PC-9 (cell line): ENCODE measurements at regions not wholly inside any gene's neighbourhood (a gene's known extent, or its start where the extent isn't known, plus 50 kb on each side); places are given as distances from the start of the nearest gene placed in this dataset.

ENCODE experiments used
- BruUV-seq: library from RNA; stranded (reverse); fragments of 400-500 nt; replicated peaks from 2 replicates; lab custom pipeline; 2021; lab: Mats Ljungman, UMichigan
- CTCF ChIA-PET: fragments of 300-600 bp; sonication (Branson Sonifier 250); formaldehyde crosslinking; loops from one replicate; lab custom pipeline; 2022; ENCODE audit warnings: antibody characterized with exemption; lab: Charles Lee
- POLR2A ChIA-PET: fragments of 300-600 bp; sonication (Branson Sonifier 250); formaldehyde crosslinking; loops from one replicate; lab custom pipeline; 2022; ENCODE audit warnings: antibody characterized with exemption; ENCODE audit not compliant: unreplicated experiment; lab: Charles Lee
- DNase-seq, 2 experiments: peaks; one replicate each; pipeline versions ENCODE4 v3.0.0 to v3.0.0-alpha.2; 2015 to 2022; ENCODE audit warnings: mixed read lengths in 1 of 2
- H2AFZ ChIP-seq: fragments of 200-600 bp; sonication (generic); 2 replicates; pipeline ENCODE4 v1.8.1; 2017; ENCODE audit warnings: antibody characterized with exemption
- H3F3A ChIP-seq: fragments of 200-600 bp; sonication (generic); 2 replicates; pipeline ENCODE4 v1.8.1; 2017; ENCODE audit warnings: antibody characterized with exemption, mild to moderate bottlenecking, low read depth; ENCODE audit not compliant: insufficient read depth
- H3K27ac ChIP-seq: fragments of 200-600 bp; sonication (generic); 2 replicates; pipeline ENCODE4 v1.6.1; 2016; ENCODE audit warnings: mixed run types
- H3K27me3 ChIP-seq: fragments of 200-600 bp; sonication (generic); 2 replicates; pipeline ENCODE4 v1.6.1; 2016; ENCODE audit warnings: low read depth, mixed run types; ENCODE audit not compliant: insufficient read depth
- H3K36me3 ChIP-seq: fragments of 200-600 bp; sonication (generic); 2 replicates; pipeline ENCODE4 v1.6.1; 2016; ENCODE audit warnings: low read depth, mixed run types
- H3K4me1 ChIP-seq: fragments of 200-600 bp; sonication (generic); replicated peaks from 2 replicates; pipeline ENCODE4 v1.6.1; 2016; ENCODE audit warnings: mixed run types; ENCODE audit not compliant: insufficient read depth
- H3K4me2 ChIP-seq: fragments of 200-600 bp; sonication (generic); 2 replicates; pipeline ENCODE4 v1.6.1; 2017; ENCODE audit warnings: mixed run types
- H3K4me3 ChIP-seq: fragments of 200-600 bp; sonication (generic); 2 replicates; pipeline ENCODE4 v1.6.1; 2016; ENCODE audit warnings: mixed run types
- H3K79me2 ChIP-seq: fragments of 200-600 bp; sonication (generic); 2 replicates; pipeline ENCODE4 v1.6.1; 2017; ENCODE audit warnings: low read depth, mixed run types
- H3K9me2 ChIP-seq: fragments of 200-600 bp; sonication (generic); 2 replicates; pipeline ENCODE4 v1.8.1; 2017; ENCODE audit warnings: mild to moderate bottlenecking; ENCODE audit not compliant: insufficient read depth
- H3K9me3 ChIP-seq: fragments of 200-600 bp; sonication (generic); 2 replicates; pipeline ENCODE4 v1.8.1; 2016; ENCODE audit warnings: low read depth; ENCODE audit not compliant: insufficient read depth
- H4K20me1 ChIP-seq: fragments of 200-600 bp; sonication (generic); 2 replicates; pipeline ENCODE4 v1.8.1; 2017; ENCODE audit not compliant: insufficient read depth
- CTCF ChIP-seq: fragments of 200-600 bp; sonication (generic); conservative IDR thresholded peaks from 2 replicates; pipeline ENCODE4 v1.6.1; 2017; ENCODE audit warnings: mixed run types, antibody characterized with exemption, mild to moderate bottlenecking, moderate library complexity
- EZH2 ChIP-seq: fragments of 200-600 bp; sonication (generic); IDR thresholded peaks from 2 replicates; pipeline ENCODE4 v1.8.0; 2017; ENCODE audit warnings: antibody characterized with exemption, low read depth
- intact Hi-C: fragments of 100-400 bp; cut with micrococcal nuclease; formaldehyde crosslinking; loops from one replicate; pipeline ENCODE4 v1.10.0; 2022; ENCODE audit not compliant: unreplicated experiment

- Histone ChIP-seq H3K79me2 (no peaks in the 10 kb centered on the region), H3K4me1 (no peaks in the 10 kb centered on the region), H3K27me3 (peaks cover 44% of the 10 kb centered on the region), H3K4me2 (no peak overlapping the region), H3K36me3 (no peaks in the 10 kb centered on the region), H4K20me1 (no peaks in the 10 kb centered on the region), H3K4me3 (no peak overlapping the region), H3K9me3 (no peaks in the 10 kb centered on the region), H3K9me2 (no peaks in the 10 kb centered on the region), H2AFZ (no peak overlapping the region), H3F3A (no peaks in the 10 kb centered on the region), H3K27ac (no peak overlapping the region)
- ChIA-PET CTCF (no interaction called here), POLR2A (no interaction called here)
- intact Hi-C loops = no loop called here
- TF ChIP-seq EZH2 = no peak
- TF ChIP-seq CTCF = no peak
- no TSS peak for BruUV-seq
- DNase-seq = no peak
Observed at GRCh38 chr20:20953738-20954618, 152.2 kb downstream of the LINC00237 start.

GRCh38 chr20:20950620-20951019 lies 155.5 kb downstream of the LINC00237 start:
- intact Hi-C loops = no loop called here

GRCh38 chr20:20946122-20946759 lies 159.9 kb downstream of the LINC00237 start:
- intact Hi-C loops = no loop called here
- POLR2A ChIA-PET = interaction anchor here (0.7 kb wide), 1 partner anchor 25 kb away, joined by 30 read pairs; no protein-coding TSS in a partner anchor

More at GRCh38 chr20:20950620-20951019, 155.5 kb downstream of the LINC00237 start:
- H3K4me2 ChIP-seq = no peak overlapping the region
- no peaks in the 10 kb centered on the region for H3K9me2 ChIP-seq
- CTCF ChIA-PET = no interaction called here
- POLR2A ChIA-PET = no interaction called here
- no peak overlapping the region for H2AFZ ChIP-seq
- no peak for TF ChIP-seq EZH2
- no peak for TF ChIP-seq CTCF
- H4K20me1 ChIP-seq = no peaks in the 10 kb centered on the region
- no peak overlapping the region for H3K27ac ChIP-seq
- no peak overlapping the region for H3K4me3 ChIP-seq
- no peaks in the 10 kb centered on the region for H3K4me1 ChIP-seq
- no peaks in the 10 kb centered on the region for H3K79me2 ChIP-seq
- peaks cover 24% of the 10 kb centered on the region for H3K27me3 ChIP-seq
- DNase-seq = no peak
- BruUV-seq = no TSS peak
- H3K9me3 ChIP-seq = no peaks in the 10 kb centered on the region
- no peaks in the 10 kb centered on the region for H3K36me3 ChIP-seq
- H3F3A ChIP-seq = no peaks in the 10 kb centered on the region

More at GRCh38 chr20:20946122-20946759, 159.9 kb downstream of the LINC00237 start:
- no peaks in the 10 kb centered on the region for H3K4me1 ChIP-seq
- H3K4me2 ChIP-seq = no peak overlapping the region
- CTCF ChIA-PET = no interaction called here
- TF ChIP-seq CTCF (no peak), EZH2 (no peak)
- 0 out of 2 replicates have a peak, but pooled peaks cover 9% of the 10 kb centered on the region for H3K27me3 ChIP-seq
- no peak for DNase-seq
- H3K79me2 ChIP-seq = no peaks in the 10 kb centered on the region
- no peak overlapping the region for H2AFZ ChIP-seq
- no TSS peak for BruUV-seq
- H3K4me3 ChIP-seq = no peak overlapping the region
- no peaks in the 10 kb centered on the region for H3K9me2 ChIP-seq
- no peaks in the 10 kb centered on the region for H3K36me3 ChIP-seq
- H3K27ac ChIP-seq = no peak overlapping the region
- H3K9me3 ChIP-seq = no peaks in the 10 kb centered on the region
- no peaks in the 10 kb centered on the region for H4K20me1 ChIP-seq
- no peaks in the 10 kb centered on the region for H3F3A ChIP-seq
